AG09309 (cell line): ENCODE measurements at regions not wholly inside any gene's neighbourhood (a gene's known extent, or its start where the extent isn't known, plus 50 kb on each side); places are given as distances from the start of the nearest gene placed in this dataset.
A peak's percentile ranks its signal among the peaks of the same experiment; 100 is the strongest.

Experiments
- DNase-seq: peaks from one replicate; pipeline ENCODE4 v3.0.0-alpha.2; 2010; ENCODE audit warnings: low read depth
- H3K4me3 ChIP-seq: 2 replicates; pipeline ENCODE4 v1.5.1; 2011; ENCODE audit warnings: mild to moderate bottlenecking, low read depth, low read length, moderate library complexity; ENCODE audit not compliant: control insufficient read depth
- CTCF ChIP-seq: IDR thresholded peaks from 2 replicates; pipeline ENCODE4 v1.5.1; 2011; ENCODE audit warnings: mild to moderate bottlenecking, low read depth, low read length, inconsistent platforms; ENCODE audit not compliant: insufficient read depth, control insufficient read depth; ENCODE audit errors: missing control alignments

GRCh38 chr2:7119132-7119835 is 202.1 kb downstream of the RNF144A start:
- TF ChIP-seq CTCF, result peak; percentile 51
- H3K4me3 ChIP-seq, result no peak overlapping the region
- no peak for DNase-seq

GRCh38 chr2:7121851-7122250 is 204.6 kb downstream of the RNF144A start:
- TF ChIP-seq CTCF, result no peak
- H3K4me3 ChIP-seq, result no peak overlapping the region

GRCh38 chr2:7127156-7127555 is 209.9 kb downstream of the RNF144A start:
- no peak for TF ChIP-seq CTCF
- H3K4me3 ChIP-seq, result no peak overlapping the region
- DNase-seq, result no peak

More at GRCh38 chr2:7121851-7122250, 204.6 kb downstream of the RNF144A start:
- DNase-seq, result no peak

- no peak overlapping the region for H3K4me3 ChIP-seq
- TF ChIP-seq CTCF, result no peak
- no peak for DNase-seq
Observed at GRCh38 chr2:7127687-7128086, 210.5 kb downstream of the RNF144A start.

GRCh38 chr2:7131261-7131660 is 214.0 kb downstream of the RNF144A start:
- no peak overlapping the region for H3K4me3 ChIP-seq
- TF ChIP-seq CTCF, result no peak
- no peak for DNase-seq

- no peak for TF ChIP-seq CTCF
- H3K4me3 ChIP-seq, result no peak overlapping the region
- no peak for DNase-seq
Observed at GRCh38 chr2:7132753-7133152, 215.5 kb downstream of the RNF144A start.
